HepG2 (cell line): ENCODE measurements at regions not wholly inside any gene's neighbourhood (a gene's known extent, or its start where the extent isn't known, plus 50 kb on each side); places are given as distances from the start of the nearest gene placed in this dataset.
"Not testable (repeated sequence)": the region's sequence is repeated elsewhere in the genome, so short reads cannot be mapped to it uniquely, and the experiment has no call there.

Experiments used
- ATAC-seq: fragments of 200-7000 bp; cut with Tn5 transposase; 3 replicates; pipeline ENCODE4 v1.9.1; 2020; ENCODE audit warnings: mild to moderate bottlenecking, moderate library complexity
- BruUV-seq: library from RNA; stranded (reverse); fragments of 400-500 nt; replicated peaks from 2 replicates; lab custom pipeline; 2021; lab: Mats Ljungman, UMichigan
- CTCF ChIA-PET: fragments of 300-600 bp; formaldehyde crosslinking; extraction: SDS; loops from one replicate; lab custom pipeline; 2021; ENCODE audit warnings: low total read pairs, inconsistent platforms, low intra/inter-chr PET ratio; lab: Yijun Ruan, JAX
- POLR2A ChIA-PET: fragments of 350-600 bp; sonication (Branson Sonifier 250); formaldehyde crosslinking; loops from one replicate; lab custom pipeline; 2020; ENCODE audit warnings: antibody characterized with exemption, inconsistent platforms; lab: Yijun Ruan, JAX
- DNase-seq: peaks from one replicate; pipeline ENCODE4 v3.0.0-alpha.2; 2015; ENCODE audit warnings: low spot score
- FAIRE-seq: peaks from 3 replicates; lab custom pipeline; 2011; peaks lifted over from hg19 to GRCh38; lab: Jason Lieb, UNC
- H2AFZ ChIP-seq: one replicate; pipeline ENCODE4 v1.6.1; 2011; ENCODE audit warnings: low read length, inconsistent platforms
- H3K27ac ChIP-seq: fragments of 300-600 bp; 3 replicates; pipeline ENCODE4 v1.8.0; 2011; ENCODE audit warnings: mixed run types, mild to moderate bottlenecking, mixed read lengths, low read length, inconsistent platforms; ENCODE audit not compliant: insufficient read depth; ENCODE audit errors: extremely low read length
- H3K27me3 ChIP-seq, 2 experiments: fragments of 200-600 bp in 1 of 2; 2 replicates in 1 of 2; 3 replicates in 1 of 2; pipeline versions ENCODE4 v1.6.0 to v1.8.0; 2011; ENCODE audit warnings: low read length in 2 of 2, mild to moderate bottlenecking in 2 of 2, moderate library complexity in 2 of 2, inconsistent platforms in 1 of 2; ENCODE audit not compliant: insufficient read depth in 2 of 2, control insufficient read depth in 1 of 2
- H3K36me3 ChIP-seq, 2 experiments: fragments of 200-600 bp in 1 of 2; replicated peaks in 1 of 2; 2 replicates in 1 of 2; 3 replicates in 1 of 2; pipeline versions ENCODE4 v1.5.1 to v1.8.0; 2011; ENCODE audit warnings: low read length in 2 of 2, inconsistent platforms in 1 of 2; ENCODE audit not compliant: insufficient read depth in 2 of 2, control insufficient read depth in 1 of 2
- H3K4me1 ChIP-seq: 2 replicates; pipeline ENCODE4 v1.5.1; 2012; ENCODE audit warnings: low read length, inconsistent platforms; ENCODE audit not compliant: insufficient read depth
- H3K4me2 ChIP-seq: 2 replicates; pipeline ENCODE4 v1.6.0; 2011; ENCODE audit warnings: low read depth, low read length, inconsistent platforms
- H3K4me3 ChIP-seq, 3 experiments: fragments of 200-600 bp in 1 of 3; sonication (generic), shearing (Covaris generic) in 1 of 3; replicated peaks in 1 of 3; 2 replicates each; pipeline ENCODE4 v1.5.1; 2011 to 2016; ENCODE audit warnings: low read length in 3 of 3, inconsistent platforms in 2 of 3, low read depth in 2 of 3, mild to moderate bottlenecking in 2 of 3, control low read depth in 1 of 3, mixed read lengths in 1 of 3; ENCODE audit not compliant: insufficient read depth in 1 of 3
- H3K79me2 ChIP-seq: one replicate; pipeline ENCODE4 v1.6.1; 2011; ENCODE audit warnings: low read length, inconsistent platforms; ENCODE audit not compliant: insufficient read depth
- H3K9ac ChIP-seq: 2 replicates; pipeline ENCODE4 v1.6.0; 2011; ENCODE audit warnings: mild to moderate bottlenecking, low read depth, low read length, inconsistent platforms; ENCODE audit not compliant: insufficient read depth
- H3K9me3 ChIP-seq: 2 replicates; pipeline ENCODE4 v1.5.1; 2012; ENCODE audit warnings: mild to moderate bottlenecking, low read length
- H4K20me1 ChIP-seq: 2 replicates; pipeline ENCODE4 v1.6.0; 2011; ENCODE audit warnings: inconsistent platforms, mild to moderate bottlenecking, low read length, moderate library complexity; ENCODE audit not compliant: insufficient read depth
- ELF1 ChIP-seq: sonication (generic); formaldehyde crosslinking; IDR thresholded peaks from 2 replicates; pipeline ENCODE4 v1.4.0; 2020; ENCODE audit warnings: missing genetic modification reagents
- ELF3 ChIP-seq: IDR thresholded peaks from 2 replicates; pipeline ENCODE4 v1.6.1; 2016; ENCODE audit warnings: missing genetic modification reagents, missing compliant biosample characterization
- RFX3 ChIP-seq: IDR thresholded peaks from 2 replicates; pipeline ENCODE4 v1.6.1; 2016; ENCODE audit warnings: missing biosample characterization, missing genetic modification reagents
- ZC3H13 ChIP-seq: sonication (generic); formaldehyde crosslinking; IDR thresholded peaks from 2 replicates; pipeline ENCODE4 v1.8.1; 2023; ENCODE audit warnings: mild to moderate bottlenecking, missing genetic modification reagents, moderate library complexity
- ZNF260 ChIP-seq: sonication (generic); formaldehyde crosslinking; IDR thresholded peaks from 2 replicates; pipeline ENCODE4 v1.4.0; 2020; ENCODE audit warnings: missing genetic modification reagents, low read depth, mild to moderate bottlenecking, borderline replicate concordance
- ZNF619 ChIP-seq: sonication (generic); formaldehyde crosslinking; IDR thresholded peaks from 2 replicates; pipeline ENCODE4 v1.4.0; 2020; ENCODE audit warnings: mild to moderate bottlenecking, missing genetic modification reagents
- WGBS: methylation state at CpG from one replicate; pipeline ENCODE4 v1.1.6; 2017; ENCODE audit warnings: low lambda C conversion rate; 5-methylcytosine and 5-hydroxymethylcytosine counted together
- in situ Hi-C: cut with HindIII; loops from 2 replicates; pipeline ENCODE4 v1.10.0; 2017; ENCODE audit warnings: low pct_unique_long_range_greater_than_20kb; ENCODE audit not compliant: extremely low pct_ligation_motif_present
- intact Hi-C: fragments of 100-400 bp; cut with micrococcal nuclease; formaldehyde crosslinking; loops from one replicate; pipeline ENCODE4 v1.10.0; 2022; ENCODE audit not compliant: unreplicated experiment
- TF ChIP-seq, protein P1 (sequence below): sonication (generic); formaldehyde crosslinking; IDR thresholded peaks from 2 replicates; pipeline ENCODE4 v1.4.0; 2020; ENCODE audit warnings: missing genetic modification reagents

GRCh38 chr4:9602389-9602914, 158.2 kb downstream of the DEFB131A start (continued):
- TF ChIP-seq, protein P1, sequence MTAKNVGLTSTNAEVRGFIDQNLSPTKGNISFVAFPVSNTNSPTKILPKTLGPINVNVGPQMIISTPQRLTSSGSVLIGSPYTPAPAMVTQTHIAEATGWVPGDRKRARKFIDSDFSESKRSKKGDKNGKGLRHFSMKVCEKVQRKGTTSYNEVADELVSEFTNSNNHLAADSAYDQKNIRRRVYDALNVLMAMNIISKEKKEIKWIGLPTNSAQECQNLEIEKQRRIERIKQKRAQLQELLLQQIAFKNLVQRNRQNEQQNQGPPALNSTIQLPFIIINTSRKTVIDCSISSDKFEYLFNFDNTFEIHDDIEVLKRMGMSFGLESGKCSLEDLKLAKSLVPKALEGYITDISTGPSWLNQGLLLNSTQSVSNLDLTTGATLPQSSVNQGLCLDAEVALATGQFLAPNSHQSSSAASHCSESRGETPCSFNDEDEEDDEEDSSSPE (CRISPR knock-in tag): no peak
- no peak for TF ChIP-seq ZNF619 (CRISPR knock-in tag)
- no peak for TF ChIP-seq ZNF260 (CRISPR knock-in tag)
- no peak for TF ChIP-seq ZC3H13 (CRISPR knock-in tag)

DNA sequence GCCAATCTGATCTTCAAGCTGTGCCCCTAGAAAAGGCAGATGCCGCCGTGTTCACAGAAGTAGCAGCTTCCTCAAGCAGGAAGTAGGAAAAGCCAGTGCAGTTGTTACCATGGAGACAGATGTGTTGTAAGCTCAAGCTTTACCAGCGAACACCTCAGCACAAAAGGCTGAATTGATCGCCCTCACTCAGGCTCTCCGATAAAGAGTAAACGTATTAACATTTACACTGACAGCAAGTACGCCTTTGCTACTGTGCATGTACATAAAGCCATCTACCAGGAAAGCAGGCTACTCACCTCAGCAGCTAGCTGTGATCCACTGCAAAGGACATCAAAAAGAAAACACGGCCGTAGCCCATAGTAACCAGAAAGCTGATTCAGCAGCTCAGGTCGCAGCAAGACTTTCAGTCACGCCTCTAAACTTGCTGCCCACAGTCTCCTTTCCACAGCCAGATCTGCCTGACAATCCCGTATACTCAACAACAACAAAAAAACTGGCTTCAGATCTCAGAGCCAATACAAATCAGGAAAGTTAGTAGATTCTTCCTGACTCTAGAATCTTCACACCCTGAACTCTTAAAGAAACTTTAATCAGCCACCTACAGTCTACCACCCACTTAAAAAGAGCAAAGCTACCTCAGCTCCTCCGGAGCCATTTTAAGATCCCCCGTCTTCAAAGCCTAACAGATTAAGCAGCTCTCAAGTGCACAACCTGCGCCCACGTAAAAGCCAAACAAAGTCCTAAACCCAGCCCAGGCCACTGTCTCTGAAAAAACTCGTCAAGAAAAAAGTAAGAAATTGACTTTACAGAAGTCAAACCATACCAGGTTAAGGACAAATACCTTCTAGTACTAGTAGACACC, 160.0 kb downstream of the DEFB131A start:
- POLR2A ChIA-PET, H3K9ac ChIP-seq, CTCF ChIA-PET, H4K20me1 ChIP-seq, H3K79me2 ChIP-seq, H2AFZ ChIP-seq, H3K9me3 ChIP-seq, BruUV-seq, H3K36me3 ChIP-seq, H3K4me2 ChIP-seq, intact Hi-C loops, in situ Hi-C loops, H3K4me3 ChIP-seq, H3K27ac ChIP-seq, H3K4me1 ChIP-seq, H3K27me3 ChIP-seq, ATAC-seq, FAIRE-seq: not testable (repeated sequence)
- 10% methylated on average over 13 of the region's 17 CpGs for WGBS
- DNase-seq: peak; percentile 15
- peak; percentile 53; the same call in 1 of the 2 replicates for TF ChIP-seq ELF1 (CRISPR knock-in tag)
- peak; percentile 58 for TF ChIP-seq RFX3 (CRISPR knock-in tag)
- peak; percentile 32; the same call in 1 of the 2 replicates for TF ChIP-seq ELF3 (CRISPR knock-in tag)

DNA sequence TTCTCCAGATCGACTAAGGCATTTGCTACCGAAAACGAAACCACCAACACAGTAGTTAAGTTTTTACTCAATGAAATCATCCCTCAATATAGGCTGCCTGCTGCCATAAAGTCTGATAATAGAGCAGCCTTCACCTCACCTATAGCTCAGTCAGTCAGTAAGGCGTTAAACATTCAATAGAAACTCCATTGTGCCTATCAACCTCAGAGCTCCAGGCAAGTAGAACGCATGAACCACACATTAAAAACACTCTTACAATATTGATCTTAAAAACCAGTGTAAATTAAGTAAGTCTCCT, 160.6 kb downstream of the DEFB131A start:
- H3K9me3 ChIP-seq, intact Hi-C loops, H3K79me2 ChIP-seq, H4K20me1 ChIP-seq, ATAC-seq, H3K9ac ChIP-seq, H3K27me3 ChIP-seq, in situ Hi-C loops, H3K27ac ChIP-seq, FAIRE-seq, H2AFZ ChIP-seq, H3K36me3 ChIP-seq, CTCF ChIA-PET, H3K4me3 ChIP-seq, POLR2A ChIA-PET, DNase-seq, H3K4me2 ChIP-seq, BruUV-seq, H3K4me1 ChIP-seq: not testable (repeated sequence)
- 52% methylated on average over 5 of the region's 5 CpGs for WGBS
